SK-N-MC (cell line): ENCODE measurements at regions not wholly inside any gene's neighbourhood (a gene's known extent, or its start where the extent isn't known, plus 50 kb on each side); places are given as distances from the start of the nearest gene placed in this dataset.

Source experiments
- EZH2 ChIP-seq: fragments of 200-600 bp; sonication (generic); IDR thresholded peaks from one replicate; pipeline ENCODE4 v1.6.1; 2017; ENCODE audit warnings: antibody characterized with exemption
- FOXP2 ChIP-seq: optimal IDR thresholded peaks from 2 replicates; pipeline ENCODE3; 2011; ENCODE audit warnings: mild to moderate bottlenecking, moderate library complexity; ENCODE audit not compliant: insufficient read depth; ENCODE audit errors: extremely low read length, control extremely low read depth
- POLR2AphosphoS5 ChIP-seq: IDR thresholded peaks from 2 replicates; pipeline ENCODE4 v1.6.1; 2012; ENCODE audit warnings: mild to moderate bottlenecking, low read depth, low read length, borderline replicate concordance

GRCh38 chr5:60492958-60493357, 207.0 kb downstream of the DEPDC1B start:
- TF ChIP-seq POLR2AphosphoS5 (no peak), EZH2 (no peak), FOXP2 (no peak)
